HL-60 (cell line): ENCODE measurements at regions not wholly inside any gene's neighbourhood (a gene's known extent, or its start where the extent isn't known, plus 50 kb on each side); places are given as distances from the start of the nearest gene placed in this dataset.

ENCODE experiments used
- DNase-seq, 2 experiments: peaks; one replicate each; pipeline ENCODE4 v3.0.0-alpha.2; 2010 to 2020; ENCODE audit warnings: low read depth in 1 of 2, low spot score in 1 of 2
- H3K27ac ChIP-seq: fragments of 250-450 bp; sonication (Bioruptor Pico); replicated peaks from 2 replicates; pipeline ENCODE4 v1.5.1; 2020; ENCODE audit warnings: mild to moderate bottlenecking, moderate library complexity
- H3K27me3 ChIP-seq: fragments of 250-450 bp; sonication (Bioruptor Pico); 2 replicates; pipeline ENCODE4 v1.5.1; 2021; ENCODE audit warnings: mild to moderate bottlenecking, moderate library complexity; ENCODE audit not compliant: insufficient read depth, poor library complexity, severe bottlenecking
- H3K4me3 ChIP-seq: replicated peaks from 2 replicates; pipeline ENCODE4 v1.5.1; 2011; ENCODE audit warnings: mild to moderate bottlenecking, control low read depth, low read length; ENCODE audit not compliant: insufficient read depth
- CTCF ChIP-seq: IDR thresholded peaks from one replicate; pipeline ENCODE4 v1.5.1; 2011; ENCODE audit warnings: low read length, control low read depth, inconsistent platforms; ENCODE audit not compliant: insufficient read depth
- GABPA ChIP-seq: IDR thresholded peaks from 2 replicates; pipeline ENCODE4 v1.6.1; 2012; ENCODE audit warnings: low read depth
- POLR2AphosphoS5 ChIP-seq: IDR thresholded peaks from 2 replicates; pipeline ENCODE4 v1.6.1; 2012; ENCODE audit warnings: low read depth
- REST ChIP-seq: IDR thresholded peaks from 2 replicates; pipeline ENCODE4 v1.6.1; 2012; ENCODE audit warnings: low read depth; ENCODE audit not compliant: insufficient replicate concordance
- SPI1 ChIP-seq: IDR thresholded peaks from 2 replicates; pipeline ENCODE4 v1.6.1; 2012; ENCODE audit warnings: low read depth, mild to moderate bottlenecking, borderline replicate concordance

GRCh38 chr1:224493269-224493668, 58.7 kb upstream of the WDR26 start:
- DNase-seq = no peak
- TF ChIP-seq SPI1 = no peak
- TF ChIP-seq POLR2AphosphoS5 = no peak
- no peak for TF ChIP-seq GABPA
- TF ChIP-seq REST = no peak
- TF ChIP-seq CTCF = no peak
- Histone ChIP-seq H3K27ac (no peak overlapping the region), H3K27me3 (no peaks in the 10 kb centered on the region), H3K4me3 (no peak overlapping the region)

GRCh38 chr1:224494343-224494742, 59.7 kb upstream of the WDR26 start:
- no peak overlapping the region for H3K4me3 ChIP-seq
- no peak overlapping the region for H3K27ac ChIP-seq
- no peaks in the 10 kb centered on the region for H3K27me3 ChIP-seq
- no peak for TF ChIP-seq GABPA
- no peak for TF ChIP-seq CTCF
- no peak for TF ChIP-seq SPI1
- no peak for TF ChIP-seq POLR2AphosphoS5
- TF ChIP-seq REST = no peak
- no peak for DNase-seq

GRCh38 chr1:224495866-224496265, 61.3 kb upstream of the WDR26 start:
- Histone ChIP-seq H3K27me3 (no peaks in the 10 kb centered on the region), H3K4me3 (no peak overlapping the region), H3K27ac (no peak overlapping the region)
- TF ChIP-seq GABPA (no peak), CTCF (no peak), SPI1 (no peak), POLR2AphosphoS5 (no peak), REST (no peak)
- no peak for DNase-seq
